ENCODE measurements at regions not wholly inside any gene's neighbourhood (a gene's known extent, or its start where the extent isn't known, plus 50 kb on each side); places are given as distances from the start of the nearest gene placed in this dataset.
A peak's percentile ranks its signal among the peaks of the same experiment; 100 is the strongest.

GRCh38 chr3:34219556-34219955 lies 421.1 kb downstream of the PDCD6IP start:
- Mint-ChIP-seq H3K27ac (no peak overlapping the region), H3K9me3 (no peaks in the 10 kb centered on the region), H3K27me3 (no peaks in the 10 kb centered on the region), H3K4me1 (peaks cover 25% of the 10 kb centered on the region), H3K36me3 (no peaks in the 10 kb centered on the region), H3K4me3 (no peak overlapping the region)
- no peak for ATAC-seq

GRCh38 chr3:34225821-34226366 lies 427.5 kb downstream of the PDCD6IP start:
- Mint-ChIP-seq H3K27ac (no peak overlapping the region), H3K9me3 (no peaks in the 10 kb centered on the region), H3K36me3 (no peaks in the 10 kb centered on the region), H3K4me1 (peaks cover 6% of the 10 kb centered on the region), H3K27me3 (no peaks in the 10 kb centered on the region), H3K4me3 (no peak overlapping the region)
- ATAC-seq = peak; percentile 5

GRCh38 chr3:34229876-34230275 lies 431.4 kb downstream of the PDCD6IP start:
- Mint-ChIP-seq H3K27ac (no peak overlapping the region), H3K4me3 (no peak overlapping the region), H3K9me3 (no peaks in the 10 kb centered on the region), H3K27me3 (no peaks in the 10 kb centered on the region), H3K4me1 (no peaks in the 10 kb centered on the region), H3K36me3 (no peaks in the 10 kb centered on the region)
- no peak for ATAC-seq

- Mint-ChIP-seq H3K4me1 (no peaks in the 10 kb centered on the region), H3K27me3 (no peaks in the 10 kb centered on the region), H3K27ac (no peak overlapping the region), H3K9me3 (no peaks in the 10 kb centered on the region), H3K4me3 (no peak overlapping the region), H3K36me3 (no peaks in the 10 kb centered on the region)
- no peak for ATAC-seq
Measured at GRCh38 chr3:34235096-34235495, 436.7 kb downstream of the PDCD6IP start.

- Mint-ChIP-seq H3K36me3 (no peaks in the 10 kb centered on the region), H3K4me3 (no peak overlapping the region), H3K27ac (no peak overlapping the region), H3K27me3 (no peaks in the 10 kb centered on the region), H3K9me3 (no peaks in the 10 kb centered on the region), H3K4me1 (no peaks in the 10 kb centered on the region)
- ATAC-seq = no peak
Measured at GRCh38 chr3:34237946-34238345, 439.5 kb downstream of the PDCD6IP start.

- no peak for ATAC-seq
- H3K36me3 Mint-ChIP-seq = no peaks in the 10 kb centered on the region
- H3K9me3 Mint-ChIP-seq = no peaks in the 10 kb centered on the region
- H3K4me3 Mint-ChIP-seq = no peak overlapping the region
- no peak overlapping the region for H3K27ac Mint-ChIP-seq
- H3K4me1 Mint-ChIP-seq = no peaks in the 10 kb centered on the region
- H3K27me3 Mint-ChIP-seq = no peaks in the 10 kb centered on the region
Measured at GRCh38 chr3:34238407-34238806, 440.0 kb downstream of the PDCD6IP start.

GRCh38 chr3:34239287-34239686 lies 440.9 kb downstream of the PDCD6IP start:
- Mint-ChIP-seq H3K27ac (no peak overlapping the region), H3K4me1 (no peaks in the 10 kb centered on the region), H3K27me3 (no peaks in the 10 kb centered on the region), H3K36me3 (no peaks in the 10 kb centered on the region), H3K4me3 (no peak overlapping the region), H3K9me3 (no peaks in the 10 kb centered on the region)
- ATAC-seq = no peak

- no peak overlapping the region for H3K27ac Mint-ChIP-seq
- no peaks in the 10 kb centered on the region for H3K4me1 Mint-ChIP-seq
- no peak for ATAC-seq
- no peaks in the 10 kb centered on the region for H3K27me3 Mint-ChIP-seq
- no peaks in the 10 kb centered on the region for H3K9me3 Mint-ChIP-seq
- no peaks in the 10 kb centered on the region for H3K36me3 Mint-ChIP-seq
- H3K4me3 Mint-ChIP-seq = no peak overlapping the region
Measured at GRCh38 chr3:34239875-34240274, 441.4 kb downstream of the PDCD6IP start.

GRCh38 chr3:34247401-34247800 lies 449.0 kb downstream of the PDCD6IP start:
- H3K27me3 Mint-ChIP-seq = no peaks in the 10 kb centered on the region
- no peak overlapping the region for H3K27ac Mint-ChIP-seq
- peaks cover 8% of the 10 kb centered on the region for H3K4me1 Mint-ChIP-seq
- peaks cover 7% of the 10 kb centered on the region for H3K36me3 Mint-ChIP-seq
- peaks cover 4% of the 10 kb centered on the region for H3K9me3 Mint-ChIP-seq
- no peak for ATAC-seq
- no peak overlapping the region for H3K4me3 Mint-ChIP-seq

- H3K27me3 Mint-ChIP-seq = no peaks in the 10 kb centered on the region
- peak overlapping the region; percentile 30 for H3K4me3 Mint-ChIP-seq
- no peak overlapping the region for H3K27ac Mint-ChIP-seq
- H3K9me3 Mint-ChIP-seq = peaks cover 4% of the 10 kb centered on the region
- H3K4me1 Mint-ChIP-seq = peaks cover 8% of the 10 kb centered on the region
- ATAC-seq = no peak
- H3K36me3 Mint-ChIP-seq = peaks cover 7% of the 10 kb centered on the region
Measured at GRCh38 chr3:34248352-34248751, 449.9 kb downstream of the PDCD6IP start.

GRCh38 chr3:34254285-34254684 lies 455.9 kb downstream of the PDCD6IP start:
- Mint-ChIP-seq H3K27me3 (no peaks in the 10 kb centered on the region), H3K36me3 (no peaks in the 10 kb centered on the region), H3K9me3 (no peaks in the 10 kb centered on the region), H3K4me3 (no peak overlapping the region), H3K4me1 (no peaks in the 10 kb centered on the region), H3K27ac (no peak overlapping the region)
- ATAC-seq = no peak

GRCh38 chr3:34256021-34256420 lies 457.6 kb downstream of the PDCD6IP start:
- peaks cover 4% of the 10 kb centered on the region for H3K4me1 Mint-ChIP-seq
- no peak overlapping the region for H3K27ac Mint-ChIP-seq
- no peaks in the 10 kb centered on the region for H3K9me3 Mint-ChIP-seq
- H3K4me3 Mint-ChIP-seq = no peak overlapping the region
- no peaks in the 10 kb centered on the region for H3K36me3 Mint-ChIP-seq
- no peaks in the 10 kb centered on the region for H3K27me3 Mint-ChIP-seq
- no peak for ATAC-seq

GRCh38 chr3:34256791-34257190 lies 458.4 kb downstream of the PDCD6IP start:
- ATAC-seq = no peak
- no peak overlapping the region for H3K27ac Mint-ChIP-seq
- no peak overlapping the region for H3K4me3 Mint-ChIP-seq
- no peaks in the 10 kb centered on the region for H3K9me3 Mint-ChIP-seq
- peaks cover 7% of the 10 kb centered on the region for H3K4me1 Mint-ChIP-seq
- no peaks in the 10 kb centered on the region for H3K27me3 Mint-ChIP-seq
- H3K36me3 Mint-ChIP-seq = no peaks in the 10 kb centered on the region

GRCh38 chr3:34258271-34258998 lies 460.0 kb downstream of the PDCD6IP start:
- Mint-ChIP-seq H3K4me1 (peaks cover 13% of the 10 kb centered on the region), H3K9me3 (no peaks in the 10 kb centered on the region)

GRCh38 chr3:34260271-34261000 lies 462.0 kb downstream of the PDCD6IP start:
- Mint-ChIP-seq H3K27ac (no peak overlapping the region), H3K4me3 (no peak overlapping the region), H3K4me1 (peaks cover 13% of the 10 kb centered on the region), H3K36me3 (no peaks in the 10 kb centered on the region), H3K9me3 (no peaks in the 10 kb centered on the region), H3K27me3 (no peaks in the 10 kb centered on the region)
- no peak for ATAC-seq

More at GRCh38 chr3:34258271-34258998, 460.0 kb downstream of the PDCD6IP start:
- Mint-ChIP-seq H3K27ac (no peak overlapping the region), H3K36me3 (no peaks in the 10 kb centered on the region), H3K4me3 (no peak overlapping the region), H3K27me3 (no peaks in the 10 kb centered on the region)
- no peak for ATAC-seq

GRCh38 chr3:34261001-34261385 lies 462.6 kb downstream of the PDCD6IP start:
- no peaks in the 10 kb centered on the region for H3K9me3 Mint-ChIP-seq
- no peaks in the 10 kb centered on the region for H3K36me3 Mint-ChIP-seq
- no peak for ATAC-seq
- no peaks in the 10 kb centered on the region for H3K27me3 Mint-ChIP-seq
- H3K4me3 Mint-ChIP-seq = no peak overlapping the region
- H3K4me1 Mint-ChIP-seq = peaks cover 13% of the 10 kb centered on the region
- H3K27ac Mint-ChIP-seq = no peak overlapping the region
